ENCODE measurements at regions not wholly inside any gene's neighbourhood (a gene's known extent, or its start where the extent isn't known, plus 50 kb on each side); places are given as distances from the start of the nearest gene placed in this dataset.
"Not testable (repeated sequence)": the region's sequence is repeated elsewhere in the genome, so short reads cannot be mapped to it uniquely, and the experiment has no call there.

DNA sequence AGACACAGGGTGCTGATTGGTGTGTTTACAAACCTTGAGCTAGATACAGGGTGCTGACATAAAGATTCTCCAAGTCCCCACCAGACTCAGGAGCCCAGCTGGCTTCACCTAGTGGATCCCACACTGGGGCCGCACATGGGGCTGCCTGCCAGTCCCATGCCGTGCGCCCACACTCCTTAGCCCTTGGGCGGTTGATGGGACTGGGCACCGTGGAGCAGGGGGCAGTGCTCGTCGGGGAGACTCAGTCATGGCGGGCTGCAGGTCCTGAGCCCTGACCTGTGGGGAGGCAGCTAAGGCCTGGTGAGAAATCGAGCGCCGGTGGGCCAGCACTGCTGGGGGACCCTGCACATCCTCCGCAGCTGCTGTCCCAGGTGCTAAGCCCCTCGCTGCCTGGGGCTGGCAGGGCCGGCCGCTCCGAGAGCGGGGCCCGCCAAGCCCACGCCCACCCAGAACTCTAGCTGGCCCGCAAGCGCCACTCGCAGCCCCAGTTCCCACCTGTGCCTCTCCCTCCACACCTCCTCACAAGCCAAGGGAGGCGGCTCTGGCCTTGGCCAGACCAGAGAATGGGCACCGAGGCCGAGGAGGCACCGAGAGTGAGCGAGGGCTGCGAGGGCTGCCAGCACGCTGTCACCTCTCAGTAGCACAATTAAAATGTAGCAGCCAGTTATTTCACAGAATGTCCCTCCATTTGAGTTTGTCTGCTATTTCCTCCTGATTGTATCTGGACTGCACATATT is 76.1 kb upstream of the PNPLA4 start:
- TF ChIP-seq YY1 (IDR thresholded peaks at IDR 0.05; ENCODE audit: insufficient read depth, insufficient read length) (no peak), ZNF274 (IDR thresholded peaks at IDR 0.05; ENCODE audit: low read depth, low read length) (no peak), SUZ12 (IDR thresholded peaks at IDR 0.05; ENCODE audit: extremely low read depth, insufficient read depth, insufficient read length) (no peak)
- no peaks in the 10 kb centered on the region for H3K27me3 ChIP-seq (ENCODE audit: insufficient read depth, insufficient read length)
- H3K4me1 ChIP-seq (ENCODE audit: insufficient read depth, insufficient read length): no peaks in the 10 kb centered on the region
- H3K4me3 ChIP-seq (ENCODE audit: insufficient read length, low read depth): no peak overlapping the region
- H3K36me3 ChIP-seq (ENCODE audit: insufficient read depth, insufficient read length, low read length): no peaks in the 10 kb centered on the region
- H3K9me3 ChIP-seq (ENCODE audit: insufficient read depth, low read length): peaks cover 9% of the 10 kb centered on the region; the same call in 1 of the 2 replicates
- no peak for DNase-seq (ENCODE audit: low read depth, low spot score)
- H3K9ac ChIP-seq (ENCODE audit: insufficient read length, low read depth): no peak overlapping the region

DNA sequence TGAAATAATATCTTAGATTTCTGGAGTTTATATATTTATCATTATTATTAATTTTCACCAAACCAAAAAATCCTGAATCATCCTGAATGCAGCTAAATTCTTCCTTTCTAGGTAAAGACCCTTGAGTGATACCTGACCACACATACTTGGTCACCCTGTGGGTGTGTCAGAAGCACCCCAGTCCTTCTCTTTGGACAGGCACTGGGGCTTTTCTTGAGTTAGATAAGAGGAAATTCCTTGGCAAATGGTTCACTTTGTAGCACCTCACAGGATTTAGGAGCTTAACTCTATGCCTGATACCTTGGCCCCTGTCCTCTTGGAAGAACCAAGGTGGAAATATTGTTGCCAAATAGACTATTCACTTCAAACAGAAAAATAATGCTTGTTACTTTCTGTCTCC is 69.6 kb upstream of the PNPLA4 start:
- TF ChIP-seq YY1 (IDR thresholded peaks at IDR 0.05; ENCODE audit: insufficient read depth, insufficient read length) (no peak), ZNF274 (IDR thresholded peaks at IDR 0.05; ENCODE audit: low read depth, low read length) (no peak), SUZ12 (IDR thresholded peaks at IDR 0.05; ENCODE audit: extremely low read depth, insufficient read depth, insufficient read length) (no peak)
- Histone ChIP-seq H3K27me3 (ENCODE audit: insufficient read depth, insufficient read length) (no peaks in the 10 kb centered on the region), H3K9me3 (ENCODE audit: insufficient read depth, low read length) (no peaks in the 10 kb centered on the region), H3K4me3 (ENCODE audit: insufficient read length, low read depth) (no peak overlapping the region), H3K36me3 (ENCODE audit: insufficient read depth, insufficient read length, low read length) (no peaks in the 10 kb centered on the region), H3K4me1 (ENCODE audit: insufficient read depth, insufficient read length) (no peaks in the 10 kb centered on the region), H3K9ac (ENCODE audit: insufficient read length, low read depth) (no peak overlapping the region)
- no peak for DNase-seq (ENCODE audit: low read depth, low spot score)

DNA sequence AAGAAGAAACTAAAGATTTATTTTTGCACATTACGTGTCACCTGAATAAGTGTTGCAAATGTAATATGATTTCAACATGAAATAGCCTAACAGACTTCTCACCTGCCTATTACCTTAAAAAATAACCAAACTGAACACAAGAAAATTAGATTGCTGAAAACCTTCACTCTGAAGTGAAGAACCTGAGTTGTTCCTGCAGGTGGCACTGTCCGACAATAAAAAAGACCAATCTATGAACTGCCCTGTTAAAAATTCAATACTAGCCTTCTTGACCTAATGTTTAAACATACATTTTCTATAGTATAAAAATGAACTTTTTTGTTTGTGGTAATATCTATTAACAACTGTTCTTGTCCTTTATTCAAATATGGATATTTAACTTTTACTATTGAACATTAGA is 69.2 kb upstream of the PNPLA4 start:
- TF ChIP-seq SUZ12 (IDR thresholded peaks at IDR 0.05; ENCODE audit: extremely low read depth, insufficient read depth, insufficient read length) (no peak), ZNF274 (IDR thresholded peaks at IDR 0.05; ENCODE audit: low read depth, low read length) (no peak), YY1 (IDR thresholded peaks at IDR 0.05; ENCODE audit: insufficient read depth, insufficient read length) (no peak)
- DNase-seq (ENCODE audit: low read depth, low spot score): peak; percentile 8
- no peak overlapping the region for H3K4me3 ChIP-seq (ENCODE audit: insufficient read length, low read depth)
- H3K9ac ChIP-seq (ENCODE audit: insufficient read length, low read depth): no peak overlapping the region
- no peaks in the 10 kb centered on the region for H3K27me3 ChIP-seq (ENCODE audit: insufficient read depth, insufficient read length)
- no peaks in the 10 kb centered on the region for H3K9me3 ChIP-seq (ENCODE audit: insufficient read depth, low read length)
- H3K4me1 ChIP-seq (ENCODE audit: insufficient read depth, insufficient read length): no peaks in the 10 kb centered on the region
- H3K36me3 ChIP-seq (ENCODE audit: insufficient read depth, insufficient read length, low read length): no peaks in the 10 kb centered on the region

DNA sequence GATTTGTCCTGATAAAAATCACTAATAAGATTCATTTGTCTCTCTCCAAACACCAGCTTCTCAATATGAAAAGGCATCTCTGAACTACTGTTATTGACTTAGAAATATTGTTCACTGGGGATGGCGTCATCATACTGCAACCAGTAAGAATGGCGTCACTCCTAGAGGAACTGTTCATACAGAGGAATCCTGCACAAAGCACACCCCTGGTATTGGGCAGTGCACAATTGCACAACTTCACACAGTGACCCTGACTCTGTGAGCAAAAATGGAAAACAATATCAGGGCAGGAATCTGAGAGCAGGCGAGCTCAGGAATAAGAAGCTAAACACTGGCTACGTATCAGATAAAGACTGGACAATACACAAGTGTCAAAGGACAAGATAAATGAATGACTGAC is 66.7 kb upstream of the PNPLA4 start:
- Histone ChIP-seq H3K9ac (ENCODE audit: insufficient read length, low read depth) (no peak overlapping the region), H3K36me3 (ENCODE audit: insufficient read depth, insufficient read length, low read length) (no peaks in the 10 kb centered on the region), H3K27me3 (ENCODE audit: insufficient read depth, insufficient read length) (no peaks in the 10 kb centered on the region), H3K4me1 (ENCODE audit: insufficient read depth, insufficient read length) (no peaks in the 10 kb centered on the region), H3K4me3 (ENCODE audit: insufficient read length, low read depth) (no peak overlapping the region), H3K9me3 (ENCODE audit: insufficient read depth, low read length) (no peaks in the 10 kb centered on the region)
- no peak for DNase-seq (ENCODE audit: low read depth, low spot score)
- TF ChIP-seq SUZ12 (IDR thresholded peaks at IDR 0.05; ENCODE audit: extremely low read depth, insufficient read depth, insufficient read length) (no peak), YY1 (IDR thresholded peaks at IDR 0.05; ENCODE audit: insufficient read depth, insufficient read length) (no peak), ZNF274 (IDR thresholded peaks at IDR 0.05; ENCODE audit: low read depth, low read length) (no peak)

DNA sequence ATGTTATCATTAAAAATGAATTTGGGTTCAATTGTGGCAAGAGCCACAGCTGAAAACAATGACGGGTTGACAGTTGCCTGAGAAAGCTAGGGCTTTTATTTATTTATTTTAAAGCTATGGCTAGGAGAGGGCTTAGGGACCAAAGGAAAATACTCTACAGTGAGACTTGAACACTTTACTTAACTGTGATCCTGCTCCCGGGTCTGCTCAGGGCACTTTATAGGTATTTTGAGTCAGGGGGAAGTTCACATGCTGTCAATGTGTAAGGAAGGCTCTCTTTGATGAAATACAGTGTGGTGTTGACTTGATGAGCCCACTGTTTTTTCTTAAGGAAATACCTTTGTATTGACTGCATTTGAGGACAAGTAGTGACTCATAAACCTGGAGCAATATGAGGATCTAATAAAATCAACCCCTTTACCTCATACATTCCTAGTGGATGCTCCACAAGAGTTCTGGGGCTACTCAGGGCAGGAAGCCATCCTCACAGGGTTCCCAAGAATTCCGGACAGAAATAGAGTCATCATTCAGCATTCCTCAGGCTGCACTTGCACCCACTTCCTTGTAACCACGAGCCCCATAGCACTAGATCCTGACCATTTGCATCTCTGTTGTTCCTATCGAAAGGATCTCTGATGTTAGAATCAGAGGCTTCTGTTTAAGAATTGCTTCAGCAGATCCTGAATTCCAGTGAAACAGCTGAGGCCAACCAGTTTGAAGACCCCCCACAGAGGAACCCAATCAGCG is 61.0 kb upstream of the PNPLA4 start:
- not testable (repeated sequence) for H3K9me3 ChIP-seq (ENCODE audit: insufficient read depth, low read length); H3K36me3 ChIP-seq (ENCODE audit: insufficient read depth, insufficient read length, low read length); H3K27me3 ChIP-seq (ENCODE audit: insufficient read depth, insufficient read length); H3K4me1 ChIP-seq (ENCODE audit: insufficient read depth, insufficient read length); DNase-seq (ENCODE audit: low read depth, low spot score); H3K4me3 ChIP-seq (ENCODE audit: insufficient read length, low read depth); H3K9ac ChIP-seq (ENCODE audit: insufficient read length, low read depth)

DNA sequence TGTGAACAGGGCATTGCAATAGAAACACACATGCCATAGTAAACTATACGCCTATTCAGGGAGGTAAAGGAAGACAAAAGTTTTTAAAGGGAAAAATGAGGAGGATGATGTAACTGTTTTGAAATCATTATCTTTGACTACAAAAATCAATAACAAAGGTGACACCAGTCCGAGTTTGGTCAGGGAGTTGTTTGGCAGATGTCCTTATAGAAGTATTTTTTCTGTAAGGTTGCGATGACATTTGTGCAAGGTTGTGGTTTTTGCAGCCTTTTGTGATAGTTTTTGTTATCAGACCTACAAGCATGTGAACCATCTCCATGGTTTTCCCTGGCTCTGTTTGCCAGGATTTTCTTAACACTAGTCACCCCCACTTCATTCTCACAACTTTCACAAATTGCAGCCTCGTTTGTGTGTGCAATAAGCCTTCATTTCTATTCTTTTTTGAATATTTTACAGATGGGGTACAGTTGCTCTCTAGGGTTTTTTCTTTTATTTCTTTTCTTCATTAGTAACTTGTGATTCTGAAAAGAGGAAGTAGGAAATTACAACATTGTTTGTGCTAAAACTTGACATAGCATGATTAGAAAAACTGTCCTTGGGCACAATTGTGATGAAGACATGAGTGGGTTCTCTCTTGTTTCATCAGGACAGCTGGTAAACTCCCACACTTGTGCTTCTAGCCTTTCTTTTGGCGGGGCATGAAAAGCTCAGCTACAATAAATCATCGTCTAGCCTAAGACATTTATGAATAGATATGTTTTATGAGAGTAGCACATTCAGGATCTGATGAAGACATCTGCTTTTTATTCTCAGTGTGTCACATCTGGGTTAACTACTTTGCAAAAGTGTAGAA is 60.2 kb upstream of the PNPLA4 start:
- no peak for TF ChIP-seq SUZ12 (IDR thresholded peaks at IDR 0.05; ENCODE audit: extremely low read depth, insufficient read depth, insufficient read length)
- TF ChIP-seq YY1 (IDR thresholded peaks at IDR 0.05; ENCODE audit: insufficient read depth, insufficient read length): no peak
- no peak for TF ChIP-seq ZNF274 (IDR thresholded peaks at IDR 0.05; ENCODE audit: low read depth, low read length)
- Histone ChIP-seq H3K9ac (ENCODE audit: insufficient read length, low read depth) (no peak overlapping the region), H3K9me3 (ENCODE audit: insufficient read depth, low read length) (no peaks in the 10 kb centered on the region), H3K36me3 (ENCODE audit: insufficient read depth, insufficient read length, low read length) (no peaks in the 10 kb centered on the region), H3K27me3 (ENCODE audit: insufficient read depth, insufficient read length) (no peaks in the 10 kb centered on the region), H3K4me1 (ENCODE audit: insufficient read depth, insufficient read length) (no peaks in the 10 kb centered on the region), H3K4me3 (ENCODE audit: insufficient read length, low read depth) (no peak overlapping the region)
- no peak for DNase-seq (ENCODE audit: low read depth, low spot score)

DNA sequence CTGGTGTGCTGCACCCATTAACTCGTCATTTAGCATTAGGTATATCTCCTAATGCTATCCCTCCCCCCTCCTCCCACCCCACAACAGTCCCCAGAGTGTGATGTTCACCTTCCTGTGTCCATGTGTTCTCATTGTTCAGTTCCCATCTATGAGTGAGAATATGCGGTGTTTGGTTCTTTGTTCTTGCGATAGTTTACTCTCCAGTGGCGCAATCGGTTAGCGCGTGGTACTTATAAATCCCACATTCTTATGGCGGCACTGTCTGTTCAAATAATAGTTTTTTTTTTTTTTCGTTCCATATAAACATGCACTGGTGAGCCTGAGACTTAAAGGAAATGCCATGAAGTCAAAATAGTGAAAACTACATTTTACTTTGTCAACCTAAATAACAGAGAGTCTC is 59.5 kb upstream of the PNPLA4 start:
- not testable (repeated sequence) for H3K4me1 ChIP-seq (ENCODE audit: insufficient read depth, insufficient read length); H3K36me3 ChIP-seq (ENCODE audit: insufficient read depth, insufficient read length, low read length); DNase-seq (ENCODE audit: low read depth, low spot score); H3K9me3 ChIP-seq (ENCODE audit: insufficient read depth, low read length); H3K4me3 ChIP-seq (ENCODE audit: insufficient read length, low read depth); H3K9ac ChIP-seq (ENCODE audit: insufficient read length, low read depth); H3K27me3 ChIP-seq (ENCODE audit: insufficient read depth, insufficient read length)
